DOHH2 (cell line): ENCODE measurements at regions not wholly inside any gene's neighbourhood (a gene's known extent, or its start where the extent isn't known, plus 50 kb on each side); places are given as distances from the start of the nearest gene placed in this dataset.

ENCODE experiments used
- EZH2phosphoT487 ChIP-seq: fragments of 200-600 bp; sonication (generic); IDR thresholded peaks from 2 replicates; pipeline ENCODE4 v1.6.1; 2017; ENCODE audit warnings: borderline replicate concordance, mild to moderate bottlenecking, antibody characterized with exemption, low read length, moderate library complexity, mixed read lengths
- TF ChIP-seq, protein P1 (sequence below): fragments of 200-600 bp; sonication (generic); IDR thresholded peaks from one replicate; pipeline ENCODE4 v1.5.1; 2014; ENCODE audit warnings: antibody characterized with exemption, mild to moderate bottlenecking, low read depth, low read length; ENCODE audit not compliant: poor library complexity, severe bottlenecking

DNA sequence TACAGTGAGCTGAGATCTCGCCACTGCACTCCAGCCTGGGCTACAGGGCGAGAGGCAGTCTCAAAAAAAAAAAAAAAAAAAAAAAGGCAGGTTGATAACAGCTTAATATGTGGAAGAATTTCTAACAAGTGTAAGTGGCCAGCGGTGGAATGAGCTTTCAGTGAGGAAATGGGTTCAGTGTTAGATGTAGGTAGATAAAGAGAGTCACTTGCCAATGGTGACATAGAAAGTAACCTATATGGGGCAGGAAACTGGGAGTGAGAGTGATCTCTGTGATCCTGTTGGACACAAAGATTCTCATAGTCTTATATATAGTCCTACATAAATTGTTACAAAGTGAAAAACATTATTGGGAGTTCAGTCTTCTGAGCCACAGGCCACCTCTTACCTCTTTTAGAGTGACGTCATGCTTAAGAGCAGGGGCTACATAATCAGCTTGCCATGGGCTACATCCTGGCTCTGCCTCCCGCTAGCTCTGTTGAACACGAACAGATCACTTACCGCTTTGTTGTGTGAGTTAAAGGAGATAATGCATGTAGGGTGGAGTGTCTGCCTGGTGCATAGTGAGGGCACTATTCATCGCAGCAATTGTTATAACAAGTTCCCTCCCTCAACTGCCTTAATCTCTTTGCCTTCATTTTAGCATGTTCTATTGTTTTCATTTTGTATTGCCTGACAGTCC is 110.2 kb upstream of the ELAC2 start:
- TF ChIP-seq, protein P1, sequence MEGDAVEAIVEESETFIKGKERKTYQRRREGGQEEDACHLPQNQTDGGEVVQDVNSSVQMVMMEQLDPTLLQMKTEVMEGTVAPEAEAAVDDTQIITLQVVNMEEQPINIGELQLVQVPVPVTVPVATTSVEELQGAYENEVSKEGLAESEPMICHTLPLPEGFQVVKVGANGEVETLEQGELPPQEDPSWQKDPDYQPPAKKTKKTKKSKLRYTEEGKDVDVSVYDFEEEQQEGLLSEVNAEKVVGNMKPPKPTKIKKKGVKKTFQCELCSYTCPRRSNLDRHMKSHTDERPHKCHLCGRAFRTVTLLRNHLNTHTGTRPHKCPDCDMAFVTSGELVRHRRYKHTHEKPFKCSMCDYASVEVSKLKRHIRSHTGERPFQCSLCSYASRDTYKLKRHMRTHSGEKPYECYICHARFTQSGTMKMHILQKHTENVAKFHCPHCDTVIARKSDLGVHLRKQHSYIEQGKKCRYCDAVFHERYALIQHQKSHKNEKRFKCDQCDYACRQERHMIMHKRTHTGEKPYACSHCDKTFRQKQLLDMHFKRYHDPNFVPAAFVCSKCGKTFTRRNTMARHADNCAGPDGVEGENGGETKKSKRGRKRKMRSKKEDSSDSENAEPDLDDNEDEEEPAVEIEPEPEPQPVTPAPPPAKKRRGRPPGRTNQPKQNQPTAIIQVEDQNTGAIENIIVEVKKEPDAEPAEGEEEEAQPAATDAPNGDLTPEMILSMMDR, result no peak
- TF ChIP-seq EZH2phosphoT487, result no peak
